WTC11 (cell line): ENCODE measurements at regions not wholly inside any gene's neighbourhood (a gene's known extent, or its start where the extent isn't known, plus 50 kb on each side); places are given as distances from the start of the nearest gene placed in this dataset.

Experiments
- ATF3 ChIP-seq: sonication (generic); formaldehyde crosslinking; conservative IDR thresholded peaks from 2 replicates; pipeline ENCODE4 v1.8.1; 2022; ENCODE audit warnings: mild to moderate bottlenecking, missing genetic modification reagents
- CTCF ChIP-seq: fragments of 200-600 bp; IDR thresholded peaks from 2 replicates; pipeline ENCODE4 v1.8.0; 2022; ENCODE audit warnings: antibody characterized with exemption
- MAX ChIP-seq: sonication (generic); formaldehyde crosslinking; IDR thresholded peaks from 2 replicates; pipeline ENCODE4 v1.8.0; 2022; ENCODE audit warnings: mild to moderate bottlenecking, missing genetic modification reagents
- ZNF317 ChIP-seq: sonication (generic); formaldehyde crosslinking; IDR thresholded peaks from 2 replicates; pipeline ENCODE4 v1.8.1; 2023; ENCODE audit warnings: low read depth, mild to moderate bottlenecking, moderate library complexity, missing genetic modification reagents, borderline replicate concordance

- TF ChIP-seq CTCF (no peak), ZNF317 (CRISPR knock-in tag) (no peak), ATF3 (CRISPR knock-in tag) (no peak), MAX (CRISPR knock-in tag) (no peak)
These were observed 101.8 kb upstream of the AGAP1 start for GRCh38 chr2:235391921-235392615.
